HepG2 (cell line): ENCODE measurements at regions not wholly inside any gene's neighbourhood (a gene's known extent, or its start where the extent isn't known, plus 50 kb on each side); places are given as distances from the start of the nearest gene placed in this dataset.

Experiments
- ELF1 ChIP-seq: sonication (generic); formaldehyde crosslinking; IDR thresholded peaks from 2 replicates; pipeline ENCODE4 v1.4.0; 2020; ENCODE audit warnings: missing genetic modification reagents
- NCOR1 ChIP-seq: fragments of 200-600 bp; sonication (generic); IDR thresholded peaks from 2 replicates; pipeline ENCODE4 v1.7.0; 2017; ENCODE audit warnings: antibody characterized with exemption, low read length, borderline replicate concordance

DNA sequence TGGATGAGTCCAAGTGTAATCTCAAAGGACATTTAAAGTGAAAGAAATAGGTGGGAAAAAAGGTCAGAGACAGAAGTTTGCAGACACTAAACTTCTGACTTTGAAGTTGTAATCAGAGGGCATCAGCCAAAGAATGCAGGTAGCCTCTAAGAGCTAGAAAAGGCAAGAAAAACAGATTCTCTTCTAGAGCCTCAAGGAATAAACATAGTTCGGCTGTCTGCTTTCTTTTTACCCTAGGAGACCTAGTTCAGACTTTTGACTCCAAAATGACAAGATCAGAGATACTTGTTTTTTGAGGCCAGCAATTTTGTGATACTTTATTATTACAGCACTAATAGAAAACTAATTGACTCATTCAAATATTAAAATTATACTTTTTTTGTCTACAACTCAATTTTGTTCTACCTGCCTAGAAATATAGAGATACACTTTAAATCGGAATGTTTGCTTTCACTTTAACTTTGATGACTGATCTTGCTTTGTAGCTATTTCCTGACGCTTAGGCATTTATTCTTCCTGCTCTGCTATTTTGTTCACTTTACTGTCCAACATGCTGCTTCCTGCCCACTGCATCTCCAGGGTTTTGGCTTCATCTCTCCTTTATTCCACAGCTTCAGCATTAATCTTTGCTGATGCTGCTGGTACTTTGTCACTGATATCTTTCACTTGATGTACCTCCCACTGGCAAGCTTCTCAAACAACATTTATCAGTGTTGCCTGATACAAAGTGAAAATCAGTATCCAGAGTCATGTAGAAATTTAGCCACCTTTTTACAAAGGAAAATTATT lies 272.5 kb downstream of the DSEL start:
- TF ChIP-seq NCOR1: no peak
- no peak for TF ChIP-seq ELF1 (CRISPR knock-in tag)
